Natural killer cell (primary cell): ENCODE measurements at regions not wholly inside any gene's neighbourhood (a gene's known extent, or its start where the extent isn't known, plus 50 kb on each side); places are given as distances from the start of the nearest gene placed in this dataset.

Experiments used
- ATAC-seq, 3 donors: fragments of 150-1000 bp in 2 of 3; fragments of 200-7000 bp in 1 of 3; cut with Tn5 transposase; 1 replicate in 1 of 3; 2 replicates in 2 of 3; pipeline ENCODE4 v1.10.0; 2021; ENCODE audit warnings: mild to moderate bottlenecking in 2 of 3, moderate library complexity in 2 of 3
- DNase-seq, 2 donors: peaks; one replicate each; pipeline versions ENCODE4 v3.0.0 to v3.0.0-alpha.2; 2013 to 2021; ENCODE audit warnings: mixed read lengths in 1 of 2
- H3K27ac ChIP-seq: one replicate; pipeline ENCODE4 v1.5.1; 2013; ENCODE audit warnings: mild to moderate bottlenecking, low read length
- H3K27me3 ChIP-seq: one replicate; pipeline ENCODE4 v1.6.1; 2013; ENCODE audit warnings: low read length; ENCODE audit not compliant: control insufficient read depth, insufficient read depth
- H3K36me3 ChIP-seq: one replicate; pipeline ENCODE4 v1.6.1; 2013; ENCODE audit warnings: low read length; ENCODE audit not compliant: control insufficient read depth, insufficient read depth
- H3K4me1 ChIP-seq: one replicate; pipeline ENCODE4 v1.6.1; 2013; ENCODE audit warnings: low read length; ENCODE audit not compliant: control insufficient read depth, insufficient read depth
- H3K4me3 ChIP-seq: one replicate; pipeline ENCODE4 v1.5.1; 2013; ENCODE audit warnings: low read length
- H3K9me3 ChIP-seq: one replicate; pipeline ENCODE4 v1.6.1; 2013; ENCODE audit warnings: low read length; ENCODE audit not compliant: control insufficient read depth, insufficient read depth
- H3K27ac Mint-ChIP-seq, 2 donors: one replicate each; pipeline ENCODE4 v1.8.0; 2022; ENCODE audit warnings: mild to moderate bottlenecking in 2 of 2, mixed read lengths in 2 of 2, moderate library complexity in 1 of 2
- H3K27me3 Mint-ChIP-seq, 2 donors: one replicate each; pipeline ENCODE4 v1.8.0; 2022; ENCODE audit warnings: low read depth in 2 of 2, mixed read lengths in 2 of 2
- H3K36me3 Mint-ChIP-seq: one replicate; pipeline ENCODE4 v1.8.0; 2022; ENCODE audit warnings: mixed read lengths
- H3K4me1 Mint-ChIP-seq, 2 donors: one replicate each; pipeline ENCODE4 v1.8.0; 2022; ENCODE audit warnings: mixed read lengths in 2 of 2
- H3K4me3 Mint-ChIP-seq: one replicate; pipeline ENCODE4 v1.8.0; 2022; ENCODE audit warnings: mild to moderate bottlenecking, moderate library complexity, mixed read lengths
- H3K9me3 Mint-ChIP-seq, 2 donors: one replicate each; pipeline ENCODE4 v1.8.0; 2022; ENCODE audit warnings: mixed read lengths in 2 of 2
- WGBS: methylation state at CpG from one replicate; pipeline ENCODE4 v1.1.7; 2013; ENCODE audit warnings: missing lambda C conversion rate; ENCODE audit not compliant: insufficient coverage; 5-methylcytosine and 5-hydroxymethylcytosine counted together
- intact Hi-C: fragments of 100-400 bp; cut with micrococcal nuclease; formaldehyde crosslinking; loops from one replicate; pipeline ENCODE4 v1.14.2; 2022
- TF ChIP-seq, protein P1 (sequence below): fragments of 200-600 bp; IDR thresholded peaks from one replicate; pipeline ENCODE4 v1.8.0; 2022; ENCODE audit warnings: antibody characterized with exemption

DNA sequence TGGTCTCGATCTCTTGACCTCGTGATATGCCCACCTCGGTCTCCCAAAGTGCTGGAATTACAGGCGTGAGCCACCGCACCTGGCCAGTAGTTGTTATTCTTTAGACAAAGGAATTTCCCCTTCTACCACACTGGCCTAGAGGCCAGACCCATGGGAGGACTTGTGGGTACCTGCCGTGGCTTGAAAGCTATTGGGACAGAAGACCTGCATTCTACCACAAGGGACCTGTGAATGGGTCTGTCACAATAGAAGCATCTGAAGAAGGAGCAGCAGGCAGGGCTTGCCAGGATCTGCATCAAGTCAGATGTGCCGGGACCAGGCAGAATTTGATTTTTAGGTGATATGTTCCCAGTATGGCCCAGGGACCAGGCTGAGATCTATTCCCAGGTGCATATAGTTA lies 356.9 kb downstream of the FGFR2 start:
- no peak overlapping the region for H3K27ac Mint-ChIP-seq
- ATAC-seq, result no peak
- WGBS, result 93% methylated on average over 7 of the region's 7 CpGs
- Histone ChIP-seq H3K27me3 (peaks cover 2% of the 10 kb centered on the region), H3K4me1 (no peaks in the 10 kb centered on the region), H3K9me3 (peaks cover 5% of the 10 kb centered on the region), H3K36me3 (no peaks in the 10 kb centered on the region), H3K27ac (no peak overlapping the region), H3K4me3 (no peak overlapping the region)
- TF ChIP-seq, protein P1, sequence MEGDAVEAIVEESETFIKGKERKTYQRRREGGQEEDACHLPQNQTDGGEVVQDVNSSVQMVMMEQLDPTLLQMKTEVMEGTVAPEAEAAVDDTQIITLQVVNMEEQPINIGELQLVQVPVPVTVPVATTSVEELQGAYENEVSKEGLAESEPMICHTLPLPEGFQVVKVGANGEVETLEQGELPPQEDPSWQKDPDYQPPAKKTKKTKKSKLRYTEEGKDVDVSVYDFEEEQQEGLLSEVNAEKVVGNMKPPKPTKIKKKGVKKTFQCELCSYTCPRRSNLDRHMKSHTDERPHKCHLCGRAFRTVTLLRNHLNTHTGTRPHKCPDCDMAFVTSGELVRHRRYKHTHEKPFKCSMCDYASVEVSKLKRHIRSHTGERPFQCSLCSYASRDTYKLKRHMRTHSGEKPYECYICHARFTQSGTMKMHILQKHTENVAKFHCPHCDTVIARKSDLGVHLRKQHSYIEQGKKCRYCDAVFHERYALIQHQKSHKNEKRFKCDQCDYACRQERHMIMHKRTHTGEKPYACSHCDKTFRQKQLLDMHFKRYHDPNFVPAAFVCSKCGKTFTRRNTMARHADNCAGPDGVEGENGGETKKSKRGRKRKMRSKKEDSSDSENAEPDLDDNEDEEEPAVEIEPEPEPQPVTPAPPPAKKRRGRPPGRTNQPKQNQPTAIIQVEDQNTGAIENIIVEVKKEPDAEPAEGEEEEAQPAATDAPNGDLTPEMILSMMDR, result no peak
- H3K27me3 Mint-ChIP-seq, result peaks cover 0 to 3% of the 10 kb centered on the region in 2 donors
- no peaks in the 10 kb centered on the region for H3K36me3 Mint-ChIP-seq
- H3K9me3 Mint-ChIP-seq, result peaks cover 3 to 7% of the 10 kb centered on the region in 2 donors
- H3K4me3 Mint-ChIP-seq, result no peak overlapping the region
- H3K4me1 Mint-ChIP-seq, result no peaks in the 10 kb centered on the region
- no peak for DNase-seq
- intact Hi-C loops, result no loop called here

DNA sequence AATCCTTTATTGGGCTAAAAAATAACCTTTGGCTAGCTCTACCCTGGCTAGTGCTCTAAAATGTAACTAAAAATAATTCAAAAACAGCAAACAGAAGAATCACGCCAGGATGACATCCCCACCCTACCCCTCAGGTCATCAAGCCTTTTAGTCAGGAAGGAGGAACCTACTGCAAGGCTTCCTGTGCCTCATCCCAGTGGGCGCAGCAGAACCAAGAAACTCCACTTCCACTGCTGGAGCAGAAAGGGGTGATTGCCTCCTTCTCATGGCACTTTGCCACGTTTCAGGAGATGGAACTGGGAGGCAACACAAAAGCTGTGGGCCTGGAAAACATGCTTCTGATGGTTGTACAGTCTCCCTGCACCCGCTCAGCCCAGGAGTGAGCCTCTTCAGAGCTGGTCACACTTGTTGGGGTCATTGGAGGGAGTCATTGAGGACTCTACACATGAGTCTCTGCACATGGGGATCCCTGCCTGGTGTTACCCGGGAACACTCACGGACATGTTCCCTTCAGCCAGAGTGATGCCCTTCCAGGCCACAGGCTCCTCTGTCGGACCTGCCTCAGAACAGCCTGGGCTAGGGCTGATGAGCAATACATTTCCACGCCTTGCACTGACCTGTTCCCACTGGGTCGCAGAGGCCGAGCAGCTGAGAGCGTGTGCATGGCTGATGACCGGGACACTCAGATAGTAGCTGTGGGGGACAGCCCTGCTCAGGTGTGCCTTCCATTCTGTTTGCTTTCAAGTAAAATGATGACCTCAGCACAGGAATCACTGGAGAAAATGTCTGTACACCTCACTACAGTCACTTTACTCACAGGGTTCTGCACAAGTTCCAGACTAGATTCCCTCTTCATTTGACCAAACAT lies 355.3 kb downstream of the FGFR2 start:
- H3K4me1 Mint-ChIP-seq, result no peaks in the 10 kb centered on the region
- Histone ChIP-seq H3K4me1 (no peaks in the 10 kb centered on the region), H3K4me3 (no peak overlapping the region), H3K27me3 (peaks cover 2% of the 10 kb centered on the region), H3K9me3 (no peaks in the 10 kb centered on the region), H3K36me3 (no peaks in the 10 kb centered on the region), H3K27ac (no peak overlapping the region)
- no peak overlapping the region for H3K4me3 Mint-ChIP-seq
- intact Hi-C loops, result no loop called here
- 81% methylated on average over 12 of the region's 12 CpGs for WGBS
- H3K27ac Mint-ChIP-seq, result no peak overlapping the region
- ATAC-seq, result peak in 1 of 3 donors; percentile 21
- no peaks in the 10 kb centered on the region for H3K36me3 Mint-ChIP-seq
- no peak for DNase-seq
- TF ChIP-seq, protein P1, result no peak
- peaks cover 0 to 7% of the 10 kb centered on the region in 2 donors for H3K27me3 Mint-ChIP-seq
- peaks cover 3 to 7% of the 10 kb centered on the region in 2 donors for H3K9me3 Mint-ChIP-seq

DNA sequence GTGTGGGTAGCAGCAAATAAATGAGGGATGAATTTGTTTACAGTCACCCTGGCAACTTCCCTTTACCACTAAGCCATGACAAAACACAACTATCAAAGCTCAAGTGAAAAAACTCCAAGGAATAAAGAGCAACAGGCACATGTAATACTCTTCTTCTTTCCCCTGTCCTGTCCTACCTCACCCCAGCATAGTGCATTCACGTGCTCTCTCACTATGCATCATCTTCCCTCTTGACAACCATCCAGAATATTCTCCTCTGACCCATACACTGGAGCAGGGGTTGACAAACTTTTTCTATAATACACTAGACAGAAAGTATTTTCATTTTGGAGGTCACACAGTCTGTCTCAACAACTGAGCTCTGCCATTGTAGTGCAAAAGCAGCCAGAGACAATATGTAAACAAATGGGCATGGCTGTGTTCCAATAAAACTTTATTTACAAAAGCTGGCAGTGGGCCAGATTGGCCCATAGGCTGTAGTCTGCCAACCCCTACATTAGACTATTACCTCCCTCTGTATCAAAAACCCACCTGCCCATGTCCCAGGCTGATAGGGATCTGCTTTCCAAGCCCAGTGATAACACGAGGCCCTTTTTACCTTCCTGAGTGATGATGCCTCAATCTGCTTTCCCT lies 354.5 kb downstream of the FGFR2 start:
- Mint-ChIP-seq H3K27me3 (peaks cover 0 to 7% of the 10 kb centered on the region in 2 donors), H3K4me1 (no peaks in the 10 kb centered on the region), H3K9me3 (peaks cover 0 to 4% of the 10 kb centered on the region in 2 donors), H3K4me3 (no peak overlapping the region), H3K27ac (no peak overlapping the region), H3K36me3 (no peaks in the 10 kb centered on the region)
- Histone ChIP-seq H3K36me3 (no peaks in the 10 kb centered on the region), H3K4me3 (no peak overlapping the region), H3K27me3 (peaks cover 2% of the 10 kb centered on the region), H3K4me1 (no peaks in the 10 kb centered on the region), H3K27ac (no peak overlapping the region), H3K9me3 (no peaks in the 10 kb centered on the region)
- no peak for DNase-seq
- intact Hi-C loops, result no loop called here
- WGBS, result 76% methylated on average over 2 of the region's 2 CpGs
- no peak for ATAC-seq
- TF ChIP-seq, protein P1, result no peak
